Stimulated activated effector memory CD8-positive, alpha-beta T cell treated with anti-CD3 and anti-CD28 coated beads, Interleukin-12 subunit alpha, Interleukin-12 subunit beta, amount 100 ng/mL, for 72 hours (primary cell): ENCODE measurements at regions not wholly inside any gene's neighbourhood (a gene's known extent, or its start where the extent isn't known, plus 50 kb on each side); places are given as distances from the start of the nearest gene placed in this dataset.
A peak's percentile ranks its signal among the peaks of the same experiment; 100 is the strongest.

ENCODE experiments used
- ATAC-seq: fragments of 150-1000 bp; cut with Tn5 transposase; 2 replicates; pipeline ENCODE4 v1.10.0; 2021
- DNase-seq, 2 donors: peaks; one replicate each; pipeline ENCODE4 v3.0.0; 2021 to 2022; ENCODE audit warnings: low spot score in 2 of 2
- H3K27ac Mint-ChIP-seq: one replicate; pipeline ENCODE4 v1.8.0; 2022; ENCODE audit warnings: mild to moderate bottlenecking, mixed read lengths
- H3K36me3 Mint-ChIP-seq: one replicate; pipeline ENCODE4 v1.8.0; 2022; ENCODE audit warnings: mild to moderate bottlenecking, mixed read lengths
- H3K4me1 Mint-ChIP-seq: one replicate; pipeline ENCODE4 v1.8.0; 2022; ENCODE audit warnings: mixed read lengths
- H3K4me3 Mint-ChIP-seq: one replicate; pipeline ENCODE4 v1.8.0; 2022; ENCODE audit warnings: mild to moderate bottlenecking, mixed read lengths
- H3K9me3 Mint-ChIP-seq: one replicate; pipeline ENCODE4 v1.8.0; 2022; ENCODE audit warnings: mixed read lengths

- ATAC-seq: no peak
- Mint-ChIP-seq H3K9me3 (peaks cover 3% of the 10 kb centered on the region), H3K27ac (no peak overlapping the region), H3K36me3 (no peaks in the 10 kb centered on the region), H3K4me1 (peaks cover 39% of the 10 kb centered on the region), H3K4me3 (no peak overlapping the region)
- DNase-seq: no peak
These were observed 347.2 kb upstream of the KLF6 start for GRCh38 chr10:4132216-4132556.

- Mint-ChIP-seq H3K36me3 (no peaks in the 10 kb centered on the region), H3K27ac (no peak overlapping the region), H3K9me3 (peaks cover 4% of the 10 kb centered on the region), H3K4me3 (no peak overlapping the region), H3K4me1 (peaks cover 40% of the 10 kb centered on the region)
- DNase-seq: no peak
- ATAC-seq: peak; percentile 86
These were observed 346.6 kb upstream of the KLF6 start for GRCh38 chr10:4131407-4132215.

DNA sequence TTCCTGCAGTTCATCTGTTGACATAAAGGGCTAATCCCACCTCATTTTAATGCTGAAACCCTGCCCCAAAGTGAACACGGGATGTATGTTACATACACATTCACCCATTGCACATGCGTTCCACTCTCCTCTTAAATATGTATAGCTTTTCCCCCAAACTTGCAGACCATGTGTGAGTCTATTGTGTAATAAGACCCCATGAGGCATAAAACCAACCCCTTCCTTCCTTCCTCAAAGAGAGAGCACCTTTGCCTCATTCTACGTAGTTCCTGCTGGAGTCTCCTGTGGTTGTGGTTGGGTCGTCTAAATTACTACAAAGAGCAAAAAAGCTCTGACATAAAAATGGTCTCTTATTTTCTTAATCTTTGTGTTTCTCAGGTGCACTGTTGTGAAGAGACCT, 345.7 kb upstream of the KLF6 start:
- Mint-ChIP-seq H3K4me3 (no peak overlapping the region), H3K4me1 (peaks cover 34% of the 10 kb centered on the region), H3K9me3 (peaks cover 7% of the 10 kb centered on the region), H3K36me3 (no peaks in the 10 kb centered on the region), H3K27ac (no peak overlapping the region)
- ATAC-seq: no peak
- no peak for DNase-seq

GRCh38 chr10:4129866-4130477, 345.0 kb upstream of the KLF6 start:
- H3K4me1 Mint-ChIP-seq: peaks cover 27% of the 10 kb centered on the region
- H3K27ac Mint-ChIP-seq: no peak overlapping the region
- H3K9me3 Mint-ChIP-seq: peaks cover 8% of the 10 kb centered on the region
- ATAC-seq (no peak), DNase-seq (no peak)
- H3K4me3 Mint-ChIP-seq: no peak overlapping the region
- H3K36me3 Mint-ChIP-seq: no peaks in the 10 kb centered on the region

DNA sequence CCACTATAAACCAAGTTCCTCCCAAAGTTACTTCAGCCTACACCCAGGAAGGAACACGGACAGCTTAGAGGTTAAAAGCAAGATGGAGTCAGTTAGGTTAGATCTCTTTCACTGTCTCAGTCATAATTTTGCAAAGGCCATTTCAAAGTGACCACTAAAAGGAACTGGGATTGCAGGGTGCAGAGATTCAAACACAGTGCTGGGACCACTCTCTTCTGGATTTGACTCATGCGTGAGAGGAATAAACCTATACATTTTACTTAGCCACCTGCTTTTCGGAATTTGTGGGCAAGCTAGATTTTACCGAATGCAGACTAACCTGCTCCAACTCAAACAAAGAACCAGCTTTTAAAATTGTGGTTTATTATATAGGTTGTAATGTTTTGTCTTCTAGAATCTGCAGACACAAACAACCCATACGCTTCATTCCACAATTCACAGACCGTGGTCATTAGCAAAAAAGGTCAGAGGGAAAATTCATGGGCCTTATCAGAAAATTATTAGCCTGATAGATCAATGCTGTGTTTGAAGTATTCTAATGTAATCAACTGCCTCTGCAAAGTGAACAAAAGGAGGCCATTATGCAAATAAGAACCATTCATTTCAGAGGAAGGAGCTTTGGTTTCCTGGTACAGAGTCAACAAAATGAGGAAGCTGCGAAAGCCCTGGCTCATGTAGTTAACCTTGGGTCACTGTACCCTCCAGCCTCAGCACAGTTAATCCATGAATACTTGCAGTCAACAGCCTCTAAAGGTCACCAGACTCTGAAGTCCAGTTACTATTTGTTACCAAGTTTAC, 342.7 kb upstream of the KLF6 start:
- Mint-ChIP-seq H3K27ac (no peak overlapping the region), H3K4me3 (no peak overlapping the region), H3K4me1 (peaks cover 19% of the 10 kb centered on the region), H3K9me3 (peaks cover 7% of the 10 kb centered on the region), H3K36me3 (no peaks in the 10 kb centered on the region)
- ATAC-seq (peak; percentile 58), DNase-seq (no peak)

- peaks cover 28% of the 10 kb centered on the region for H3K4me1 Mint-ChIP-seq
- H3K4me3 Mint-ChIP-seq: no peak overlapping the region
- H3K27ac Mint-ChIP-seq: no peak overlapping the region
- DNase-seq (no peak), ATAC-seq (no peak)
- H3K9me3 Mint-ChIP-seq: peaks cover 7% of the 10 kb centered on the region
- H3K36me3 Mint-ChIP-seq: peaks cover 7% of the 10 kb centered on the region
These were observed 340.8 kb upstream of the KLF6 start for GRCh38 chr10:4125776-4126175.

- DNase-seq (no peak), ATAC-seq (peak; percentile 50)
- Mint-ChIP-seq H3K36me3 (peaks cover 7% of the 10 kb centered on the region), H3K27ac (peak overlapping the region; percentile 53), H3K9me3 (peaks cover 12% of the 10 kb centered on the region), H3K4me3 (peak overlapping the region; percentile 59), H3K4me1 (peaks cover 19% of the 10 kb centered on the region)
These were observed 336.7 kb upstream of the KLF6 start for GRCh38 chr10:4121502-4122380.

DNA sequence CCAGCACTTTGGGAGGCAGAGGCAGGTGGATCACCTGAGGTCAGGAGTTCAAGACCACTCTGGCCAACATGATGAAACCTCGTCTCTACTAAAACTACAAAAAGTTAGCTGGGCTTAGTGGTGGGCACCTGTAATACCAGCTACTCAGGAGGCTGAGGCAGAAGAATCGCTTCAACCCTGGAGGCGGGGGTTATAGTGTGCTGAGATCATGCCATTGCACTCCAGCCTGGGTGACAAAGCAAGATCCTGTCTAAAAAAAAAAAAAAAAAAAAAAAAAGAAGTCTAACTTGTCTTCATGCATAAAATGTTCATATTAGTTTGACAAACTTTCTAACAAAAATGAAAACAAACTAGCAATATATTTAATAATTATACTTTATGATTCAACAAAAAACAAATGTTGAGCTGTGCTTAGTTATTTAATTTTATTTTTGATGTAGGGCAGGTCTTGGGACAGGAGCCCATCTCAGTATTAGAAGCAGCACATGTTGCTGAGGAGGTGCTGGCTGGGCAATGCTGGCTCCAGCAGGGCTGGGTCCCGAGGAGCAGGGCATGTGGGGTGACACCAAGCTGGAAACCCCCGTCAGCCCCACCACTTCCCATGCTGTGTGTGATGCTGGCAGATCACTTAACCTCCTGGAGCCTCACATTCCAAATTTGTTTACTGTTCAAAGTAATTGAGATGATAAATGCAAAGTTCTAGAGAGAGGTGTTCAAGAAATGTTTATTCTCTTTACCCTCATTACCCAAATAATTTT, 335.3 kb upstream of the KLF6 start:
- peak; percentile 80 for ATAC-seq
- Mint-ChIP-seq H3K9me3 (peaks cover 8% of the 10 kb centered on the region), H3K36me3 (peaks cover 7% of the 10 kb centered on the region), H3K27ac (no peak overlapping the region), H3K4me3 (no peak overlapping the region), H3K4me1 (peaks cover 17% of the 10 kb centered on the region)
- DNase-seq: no peak

- no peak overlapping the region for H3K27ac Mint-ChIP-seq
These were observed 334.1 kb upstream of the KLF6 start for GRCh38 chr10:4119107-4119506.

GRCh38 chr10:4117604-4118003, 332.6 kb upstream of the KLF6 start:
- ATAC-seq: no peak
- Mint-ChIP-seq H3K4me3 (no peak overlapping the region), H3K27ac (no peak overlapping the region), H3K36me3 (peaks cover 7% of the 10 kb centered on the region), H3K9me3 (peaks cover 9% of the 10 kb centered on the region), H3K4me1 (peaks cover 17% of the 10 kb centered on the region)
- no peak for DNase-seq

More at GRCh38 chr10:4119107-4119506, 334.1 kb upstream of the KLF6 start:
- no peak overlapping the region for H3K4me3 Mint-ChIP-seq
- H3K4me1 Mint-ChIP-seq: peaks cover 17% of the 10 kb centered on the region
- H3K36me3 Mint-ChIP-seq: peaks cover 7% of the 10 kb centered on the region
- DNase-seq (no peak), ATAC-seq (no peak)
- H3K9me3 Mint-ChIP-seq: peaks cover 9% of the 10 kb centered on the region

DNA sequence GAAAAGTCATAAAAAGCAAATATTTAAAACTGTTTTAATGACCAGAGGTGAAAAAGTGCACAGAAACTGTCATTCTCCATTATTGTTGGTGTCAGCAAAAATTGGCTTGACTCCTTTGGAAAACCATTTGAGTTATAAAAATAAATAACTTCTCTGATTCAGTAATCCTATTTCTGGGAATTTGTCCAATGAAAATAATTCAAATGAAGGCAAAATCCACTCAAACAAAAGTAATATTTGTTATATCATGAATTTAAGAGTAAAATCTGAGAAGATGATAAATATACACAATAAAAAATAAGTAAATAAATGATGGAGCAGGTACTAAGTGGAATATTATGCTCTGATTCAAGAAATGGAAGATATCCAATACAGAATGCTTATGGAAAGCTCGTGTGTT, 326.6 kb upstream of the KLF6 start:
- Mint-ChIP-seq H3K36me3 (no peaks in the 10 kb centered on the region), H3K27ac (no peak overlapping the region), H3K4me3 (no peak overlapping the region), H3K9me3 (peaks cover 4% of the 10 kb centered on the region), H3K4me1 (peaks cover 2% of the 10 kb centered on the region)
- ATAC-seq (no peak), DNase-seq (no peak)

- Mint-ChIP-seq H3K27ac (no peak overlapping the region), H3K4me1 (no peaks in the 10 kb centered on the region), H3K4me3 (no peak overlapping the region), H3K36me3 (no peaks in the 10 kb centered on the region), H3K9me3 (no peaks in the 10 kb centered on the region)
- no peak for ATAC-seq
- DNase-seq: no peak
These were observed 324.5 kb upstream of the KLF6 start for GRCh38 chr10:4109469-4109868.

- Mint-ChIP-seq H3K4me3 (no peak overlapping the region), H3K9me3 (no peaks in the 10 kb centered on the region), H3K27ac (no peak overlapping the region), H3K36me3 (no peaks in the 10 kb centered on the region), H3K4me1 (peaks cover 1% of the 10 kb centered on the region)
- ATAC-seq (no peak), DNase-seq (no peak)
These were observed 323.7 kb upstream of the KLF6 start for GRCh38 chr10:4108693-4109092.

GRCh38 chr10:4107285-4107851, 322.4 kb upstream of the KLF6 start:
- Mint-ChIP-seq H3K36me3 (no peaks in the 10 kb centered on the region), H3K27ac (no peak overlapping the region), H3K4me3 (no peak overlapping the region), H3K9me3 (no peaks in the 10 kb centered on the region), H3K4me1 (peaks cover 10% of the 10 kb centered on the region)
- ATAC-seq (no peak), DNase-seq (no peak)
